PC-3 (cell line): ENCODE measurements at regions not wholly inside any gene's neighbourhood (a gene's known extent, or its start where the extent isn't known, plus 50 kb on each side); places are given as distances from the start of the nearest gene placed in this dataset.

Experiments used
- EZH2 ChIP-seq: fragments of 300-600 bp; sonication (generic); IDR thresholded peaks from one replicate; pipeline ENCODE4 v1.6.1; 2017; ENCODE audit warnings: antibody characterized with exemption, mild to moderate bottlenecking, low read length; ENCODE audit not compliant: unreplicated experiment
- EZH2phosphoT487 ChIP-seq: fragments of 300-600 bp; sonication (generic); IDR thresholded peaks from 2 replicates; pipeline ENCODE4 v1.6.1; 2018; ENCODE audit warnings: mild to moderate bottlenecking, antibody characterized with exemption, low read length, borderline replicate concordance
- TF ChIP-seq, protein P1 (sequence below): fragments of 300-600 bp; sonication (generic); conservative IDR thresholded peaks from 2 replicates; pipeline ENCODE4 v1.5.1; 2017; ENCODE audit warnings: antibody characterized with exemption, low read depth, mild to moderate bottlenecking, low read length

DNA sequence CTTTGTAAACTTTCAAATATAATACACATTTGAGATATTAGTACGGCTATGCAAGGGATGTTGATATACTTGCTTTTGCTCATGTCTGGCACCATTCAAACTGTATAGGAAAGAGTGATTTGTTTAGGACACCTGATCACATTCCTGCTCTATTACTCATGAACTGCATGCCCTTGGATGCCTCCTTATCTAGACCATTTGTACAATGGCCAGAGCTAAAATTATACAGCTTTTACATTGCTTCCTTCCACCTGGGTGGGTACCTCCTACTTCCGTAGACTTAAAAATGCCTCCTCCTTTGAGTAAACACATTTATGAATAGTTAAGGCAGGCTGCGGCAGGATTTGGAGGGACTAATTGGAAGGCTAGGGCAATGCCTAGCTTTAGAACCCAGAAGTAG is 85.4 kb upstream of the PBX1 start:
- no peak for TF ChIP-seq EZH2phosphoT487
- TF ChIP-seq, protein P1, sequence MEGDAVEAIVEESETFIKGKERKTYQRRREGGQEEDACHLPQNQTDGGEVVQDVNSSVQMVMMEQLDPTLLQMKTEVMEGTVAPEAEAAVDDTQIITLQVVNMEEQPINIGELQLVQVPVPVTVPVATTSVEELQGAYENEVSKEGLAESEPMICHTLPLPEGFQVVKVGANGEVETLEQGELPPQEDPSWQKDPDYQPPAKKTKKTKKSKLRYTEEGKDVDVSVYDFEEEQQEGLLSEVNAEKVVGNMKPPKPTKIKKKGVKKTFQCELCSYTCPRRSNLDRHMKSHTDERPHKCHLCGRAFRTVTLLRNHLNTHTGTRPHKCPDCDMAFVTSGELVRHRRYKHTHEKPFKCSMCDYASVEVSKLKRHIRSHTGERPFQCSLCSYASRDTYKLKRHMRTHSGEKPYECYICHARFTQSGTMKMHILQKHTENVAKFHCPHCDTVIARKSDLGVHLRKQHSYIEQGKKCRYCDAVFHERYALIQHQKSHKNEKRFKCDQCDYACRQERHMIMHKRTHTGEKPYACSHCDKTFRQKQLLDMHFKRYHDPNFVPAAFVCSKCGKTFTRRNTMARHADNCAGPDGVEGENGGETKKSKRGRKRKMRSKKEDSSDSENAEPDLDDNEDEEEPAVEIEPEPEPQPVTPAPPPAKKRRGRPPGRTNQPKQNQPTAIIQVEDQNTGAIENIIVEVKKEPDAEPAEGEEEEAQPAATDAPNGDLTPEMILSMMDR: no peak
- no peak for TF ChIP-seq EZH2
